IMR-90 (cell line): ENCODE measurements at regions not wholly inside any gene's neighbourhood (a gene's known extent, or its start where the extent isn't known, plus 50 kb on each side); places are given as distances from the start of the nearest gene placed in this dataset.
A peak's percentile ranks its signal among the peaks of the same experiment; 100 is the strongest.

Experiments used
- ATAC-seq: fragments of 200-7000 bp; cut with Tn5 transposase; 2 replicates; pipeline ENCODE4 v1.9.1; 2020; ENCODE audit warnings: low read depth, mild to moderate bottlenecking, moderate library complexity
- BruUV-seq: library from RNA; stranded (reverse); fragments of 400-500 nt; replicated peaks from 2 replicates; lab custom pipeline; 2021; lab: Mats Ljungman, UMichigan
- CTCF ChIA-PET: fragments of 300-600 bp; formaldehyde crosslinking; extraction: SDS; loops from one replicate; lab custom pipeline; 2021; ENCODE audit warnings: antibody characterized with exemption; lab: Yijun Ruan, JAX
- POLR2A ChIA-PET: fragments of 300-600 bp; sonication (Branson Sonifier 250); formaldehyde crosslinking; loops from one replicate; lab custom pipeline; 2022; ENCODE audit warnings: antibody characterized with exemption; ENCODE audit not compliant: unreplicated experiment; lab: Charles Lee
- DNase-seq: peaks from one replicate; pipeline ENCODE4 v3.0.0; 2013
- H2AFZ ChIP-seq: replicated peaks from 2 replicates; pipeline ENCODE3; 2013; ENCODE audit warnings: low read length, mild to moderate bottlenecking; ENCODE audit not compliant: poor library complexity
- H2AK5ac ChIP-seq: 2 replicates; pipeline ENCODE4 v1.6.1; 2013; ENCODE audit warnings: low read depth, low read length, inconsistent platforms
- H2AK9ac ChIP-seq: replicated peaks from 2 replicates; pipeline ENCODE3; 2013; ENCODE audit warnings: mild to moderate bottlenecking, low read depth, low read length, moderate library complexity; ENCODE audit not compliant: poor library complexity
- H2BK120ac ChIP-seq: 2 replicates; pipeline ENCODE4 v1.6.1; 2013; ENCODE audit warnings: low read depth, low read length, inconsistent platforms
- H2BK15ac ChIP-seq: 3 replicates; pipeline ENCODE4 v1.6.1; 2013; ENCODE audit warnings: low read depth, low read length, inconsistent platforms
- H2BK20ac ChIP-seq: 2 replicates; pipeline ENCODE4 v1.6.1; 2013; ENCODE audit warnings: low read depth, mild to moderate bottlenecking, inconsistent platforms, low read length, moderate library complexity
- H2BK5ac ChIP-seq: 2 replicates; pipeline ENCODE4 v1.6.1; 2013; ENCODE audit warnings: mild to moderate bottlenecking, low read depth, low read length, inconsistent platforms; ENCODE audit not compliant: poor library complexity, severe bottlenecking
- H3K14ac ChIP-seq: replicated peaks from 2 replicates; pipeline ENCODE4 v1.6.1; 2013; ENCODE audit warnings: low read depth, low read length, inconsistent platforms
- H3K18ac ChIP-seq: 2 replicates; pipeline ENCODE4 v1.6.1; 2013; ENCODE audit warnings: low read depth, low read length, control low read depth
- H3K23ac ChIP-seq: 2 replicates; pipeline ENCODE4 v1.6.1; 2013; ENCODE audit warnings: low read depth, low read length, inconsistent platforms
- H3K27ac ChIP-seq: 2 replicates; pipeline ENCODE4 v1.5.1; 2013; ENCODE audit warnings: mild to moderate bottlenecking, control low read depth, low read length; ENCODE audit not compliant: insufficient read depth
- H3K27me3 ChIP-seq: 2 replicates; pipeline ENCODE4 v1.6.1; 2013; ENCODE audit warnings: low read length; ENCODE audit not compliant: control insufficient read depth, insufficient read depth
- H3K36me3 ChIP-seq: 2 replicates; pipeline ENCODE4 v1.6.1; 2013; ENCODE audit warnings: low read length, mixed read lengths; ENCODE audit not compliant: control insufficient read depth, insufficient read depth
- H3K4ac ChIP-seq: 2 replicates; pipeline ENCODE4 v1.6.1; 2013; ENCODE audit warnings: low read depth, low read length, inconsistent platforms
- H3K4me1 ChIP-seq: 2 replicates; pipeline ENCODE4 v1.6.1; 2013; ENCODE audit warnings: low read length, mixed read lengths; ENCODE audit not compliant: control insufficient read depth, insufficient read depth
- H3K4me2 ChIP-seq: 2 replicates; pipeline ENCODE4 v1.6.1; 2013; ENCODE audit warnings: low read depth, mild to moderate bottlenecking, control low read depth, low read length, moderate library complexity
- H3K4me3 ChIP-seq: 2 replicates; pipeline ENCODE4 v1.5.1; 2013; ENCODE audit warnings: low read depth, mild to moderate bottlenecking, control low read depth, low read length, moderate library complexity; ENCODE audit not compliant: insufficient read depth
- H3K56ac ChIP-seq: 2 replicates; pipeline ENCODE4 v1.6.1; 2013; ENCODE audit warnings: low read length, inconsistent platforms; ENCODE audit not compliant: insufficient read depth; ENCODE audit errors: extremely low read depth
- H3K79me1 ChIP-seq, 2 experiments: 2 replicates each; pipeline ENCODE4 v1.6.1; 2013; ENCODE audit warnings: low read length in 2 of 2, inconsistent platforms in 1 of 2, low read depth in 1 of 2
- H3K9ac ChIP-seq: 2 replicates; pipeline ENCODE4 v1.6.1; 2013; ENCODE audit warnings: low read depth, low read length, control low read depth
- H3K9me1 ChIP-seq: 2 replicates; pipeline ENCODE4 v1.6.1; 2013; ENCODE audit warnings: low read length, inconsistent platforms; ENCODE audit not compliant: insufficient read depth
- H3K9me3 ChIP-seq: 2 replicates; pipeline ENCODE4 v1.6.1; 2013; ENCODE audit warnings: low read length; ENCODE audit not compliant: control insufficient read depth, insufficient read depth
- H4K20me1 ChIP-seq: 2 replicates; pipeline ENCODE4 v1.6.1; 2013; ENCODE audit warnings: low read length, inconsistent platforms; ENCODE audit not compliant: insufficient read depth
- H4K5ac ChIP-seq: 2 replicates; pipeline ENCODE4 v1.6.1; 2013; ENCODE audit warnings: mild to moderate bottlenecking, low read depth, low read length, control low read depth
- H4K8ac ChIP-seq, 2 experiments: 2 replicates each; pipeline ENCODE4 v1.6.1; 2013; ENCODE audit warnings: low read depth in 2 of 2, low read length in 2 of 2, control low read depth in 1 of 2, inconsistent platforms in 1 of 2
- H4K91ac ChIP-seq: 2 replicates; pipeline ENCODE4 v1.6.1; 2013; ENCODE audit warnings: low read depth, low read length, inconsistent platforms; ENCODE audit not compliant: insufficient read depth
- BHLHE40 ChIP-seq: fragments of 150-350 bp; IDR thresholded peaks from 2 replicates; pipeline ENCODE4 v1.6.1; 2016; ENCODE audit warnings: mild to moderate bottlenecking, low read depth, low read length
- CHD1 ChIP-seq: IDR thresholded peaks from 2 replicates; pipeline ENCODE4 v1.6.1; 2012; ENCODE audit warnings: low read depth, low read length, improper control_type of control experiment
- MAZ ChIP-seq: IDR thresholded peaks from 2 replicates; pipeline ENCODE4 v1.6.1; 2012; ENCODE audit warnings: low read depth, mild to moderate bottlenecking, low read length, improper control_type of control experiment, moderate library complexity, borderline replicate concordance
- MXI1 ChIP-seq: IDR thresholded peaks from 2 replicates; pipeline ENCODE4 v1.6.1; 2012; ENCODE audit warnings: low read depth, mild to moderate bottlenecking, low read length, moderate library complexity, borderline replicate concordance
- NFE2L2 ChIP-seq: fragments of 150-350 bp; IDR thresholded peaks from 2 replicates; pipeline ENCODE4 v1.6.1; 2016; ENCODE audit warnings: low read depth, mild to moderate bottlenecking, low read length
- POLR2A ChIP-seq: IDR thresholded peaks from 2 replicates; pipeline ENCODE4 v1.6.1; 2012; ENCODE audit warnings: mild to moderate bottlenecking, low read depth, low read length
- RAD21 ChIP-seq: IDR thresholded peaks from 2 replicates; pipeline ENCODE4 v1.6.1; 2012; ENCODE audit warnings: low read length, improper control_type of control experiment
- RFX5 ChIP-seq: IDR thresholded peaks from 2 replicates; pipeline ENCODE4 v1.8.0; 2012; ENCODE audit warnings: low read depth, mild to moderate bottlenecking, low read length, moderate library complexity
- SMC3 ChIP-seq: fragments of 150-350 bp; IDR thresholded peaks from 2 replicates; pipeline ENCODE4 v1.6.1; 2016; ENCODE audit warnings: low read depth, mild to moderate bottlenecking, antibody characterized with exemption, low read length, moderate library complexity
- whole genome bisulfite sequencing, 2 experiments: methylation state at CpG; one replicate each; pipeline versions ENCODE4 v1.1.5 to v1.1.7; 2013; ENCODE audit warnings: missing lambda C conversion rate in 2 of 2; ENCODE audit not compliant: insufficient read length in 1 of 2; ENCODE audit errors: extremely low coverage in 2 of 2; 5-methylcytosine and 5-hydroxymethylcytosine counted together
- dilution Hi-C: fragments of 300-500 bp; cut with HindIII; formaldehyde crosslinking; loops from one replicate; pipeline ENCODE4 v1.14.3; 2018; ENCODE audit warnings: low sequenced_read_pairs; ENCODE audit not compliant: unreplicated experiment
- in situ Hi-C: fragments of 300-500 bp; cut with MboI; formaldehyde crosslinking; loops from 3 replicates; pipeline ENCODE4 v1.14.3; 2019; ENCODE audit warnings: low sequenced_read_pairs, inconsistent platforms, mixed read lengths
- intact Hi-C: fragments of 100-400 bp; cut with micrococcal nuclease; formaldehyde crosslinking; loops from 2 replicates; pipeline ENCODE4 v1.10.0; 2022
- TF ChIP-seq, protein P1 (sequence below): conservative IDR thresholded peaks from 2 replicates; pipeline ENCODE4 v1.5.1; 2012; ENCODE audit warnings: mild to moderate bottlenecking, low read depth, low read length, improper control_type of control experiment
- TF ChIP-seq, protein P2 (sequence below): fragments of 150-350 bp; IDR thresholded peaks from 2 replicates; pipeline ENCODE4 v1.6.1; 2016; ENCODE audit warnings: low read depth, mild to moderate bottlenecking, low read length, moderate library complexity, borderline replicate concordance

GRCh38 chr20:4604580-4604979 is 81.7 kb upstream of the PRNP start:
- no peak overlapping the region for H3K14ac ChIP-seq
- peaks cover 18% of the 10 kb centered on the region for H3K9me1 ChIP-seq
- in situ Hi-C loops: loop anchor here (25.0 kb wide), 1 partner anchor 358 kb away; no protein-coding TSS in a partner anchor
- no peak overlapping the region for H3K4me3 ChIP-seq
- H3K23ac ChIP-seq: no peak overlapping the region
- H3K9me3 ChIP-seq: no peaks in the 10 kb centered on the region
- ATAC-seq (no peak), DNase-seq (no peak)
- no peaks in the 10 kb centered on the region for H3K36me3 ChIP-seq
- no peak overlapping the region; the same call in 1 of the 2 replicates for H3K18ac ChIP-seq
- no TSS peak for BruUV-seq
- H4K8ac ChIP-seq: no peak overlapping the region
- no peak overlapping the region for H4K5ac ChIP-seq
- intact Hi-C loops: no loop called here
- H4K91ac ChIP-seq: no peak overlapping the region
- no peaks in the 10 kb centered on the region for H3K79me1 ChIP-seq
- H3K4ac ChIP-seq: no peak overlapping the region
- no peak overlapping the region for H2BK5ac ChIP-seq
- H2AFZ ChIP-seq: no peak overlapping the region
- H2BK15ac ChIP-seq: no peak overlapping the region
- CTCF ChIA-PET: interaction anchor here (1.2 kb wide), 1 partner anchor 116 kb away, joined by 3 read pairs; no protein-coding TSS in a partner anchor
- TF ChIP-seq RFX5 (no peak), BHLHE40 (no peak), MAZ (no peak), MXI1 (no peak), CHD1 (no peak), NFE2L2 (no peak), RAD21 (no peak), SMC3 (no peak), POLR2A (no peak)
- TF ChIP-seq, protein P1, sequence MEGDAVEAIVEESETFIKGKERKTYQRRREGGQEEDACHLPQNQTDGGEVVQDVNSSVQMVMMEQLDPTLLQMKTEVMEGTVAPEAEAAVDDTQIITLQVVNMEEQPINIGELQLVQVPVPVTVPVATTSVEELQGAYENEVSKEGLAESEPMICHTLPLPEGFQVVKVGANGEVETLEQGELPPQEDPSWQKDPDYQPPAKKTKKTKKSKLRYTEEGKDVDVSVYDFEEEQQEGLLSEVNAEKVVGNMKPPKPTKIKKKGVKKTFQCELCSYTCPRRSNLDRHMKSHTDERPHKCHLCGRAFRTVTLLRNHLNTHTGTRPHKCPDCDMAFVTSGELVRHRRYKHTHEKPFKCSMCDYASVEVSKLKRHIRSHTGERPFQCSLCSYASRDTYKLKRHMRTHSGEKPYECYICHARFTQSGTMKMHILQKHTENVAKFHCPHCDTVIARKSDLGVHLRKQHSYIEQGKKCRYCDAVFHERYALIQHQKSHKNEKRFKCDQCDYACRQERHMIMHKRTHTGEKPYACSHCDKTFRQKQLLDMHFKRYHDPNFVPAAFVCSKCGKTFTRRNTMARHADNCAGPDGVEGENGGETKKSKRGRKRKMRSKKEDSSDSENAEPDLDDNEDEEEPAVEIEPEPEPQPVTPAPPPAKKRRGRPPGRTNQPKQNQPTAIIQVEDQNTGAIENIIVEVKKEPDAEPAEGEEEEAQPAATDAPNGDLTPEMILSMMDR: no peak
- TF ChIP-seq, protein P2, sequence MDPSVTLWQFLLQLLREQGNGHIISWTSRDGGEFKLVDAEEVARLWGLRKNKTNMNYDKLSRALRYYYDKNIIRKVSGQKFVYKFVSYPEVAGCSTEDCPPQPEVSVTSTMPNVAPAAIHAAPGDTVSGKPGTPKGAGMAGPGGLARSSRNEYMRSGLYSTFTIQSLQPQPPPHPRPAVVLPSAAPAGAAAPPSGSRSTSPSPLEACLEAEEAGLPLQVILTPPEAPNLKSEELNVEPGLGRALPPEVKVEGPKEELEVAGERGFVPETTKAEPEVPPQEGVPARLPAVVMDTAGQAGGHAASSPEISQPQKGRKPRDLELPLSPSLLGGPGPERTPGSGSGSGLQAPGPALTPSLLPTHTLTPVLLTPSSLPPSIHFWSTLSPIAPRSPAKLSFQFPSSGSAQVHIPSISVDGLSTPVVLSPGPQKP: no peak
- 0 out of 2 replicates have a peak overlapping the region, but pooled peaks have one; percentile 7 for H2AK5ac ChIP-seq
- H2BK120ac ChIP-seq: peak overlapping the region; percentile 26; the same call in 1 of the 2 replicates
- H3K27ac ChIP-seq: no peak overlapping the region
- H3K9ac ChIP-seq: no peak overlapping the region
- no peak overlapping the region for H3K56ac ChIP-seq
- H2BK20ac ChIP-seq: peak overlapping the region; percentile 32; the same call in 1 of the 2 replicates
- 80% methylated on average over 1 of the region's 3 CpGs; no CpG with 5 or more reads in 1 of the 2 experiments for WGBS, 2 experiments
- H4K20me1 ChIP-seq: no peaks in the 10 kb centered on the region
- H3K27me3 ChIP-seq: peaks cover 2% of the 10 kb centered on the region; the same call in 1 of the 2 replicates
- H2AK9ac ChIP-seq: no peak overlapping the region
- dilution Hi-C loops: no loop called here
- H3K4me1 ChIP-seq: peaks cover 19% of the 10 kb centered on the region
- H3K4me2 ChIP-seq: no peak overlapping the region
- POLR2A ChIA-PET: no interaction called here
